WTC11 (cell line): ENCODE measurements at regions not wholly inside any gene's neighbourhood (a gene's known extent, or its start where the extent isn't known, plus 50 kb on each side); places are given as distances from the start of the nearest gene placed in this dataset.
A peak's percentile ranks its signal among the peaks of the same experiment; 100 is the strongest.

Experiments
- ATAC-seq: fragments of 200-7000 bp; cut with Tn5 transposase; 2 replicates; pipeline ENCODE4 v1.10.0; 2021; ENCODE audit warnings: mild to moderate bottlenecking, moderate library complexity
- CTCF ChIA-PET: fragments of 300-600 bp; sonication (Branson Sonifier 250); formaldehyde crosslinking; loops from one replicate; lab custom pipeline; 2021; ENCODE audit warnings: antibody characterized with exemption; lab: Charles Lee
- POLR2A ChIA-PET: fragments of 350-600 bp; sonication (Branson Sonifier 250); formaldehyde crosslinking; loops from one replicate; lab custom pipeline; 2021; ENCODE audit warnings: antibody characterized with exemption; lab: Charles Lee
- DNase-seq: peaks from one replicate; pipeline ENCODE4 v3.0.0; 2021; ENCODE audit warnings: low spot score
- H3K27ac Mint-ChIP-seq: 2 replicates; pipeline ENCODE4 v1.8.0; 2021; ENCODE audit warnings: mixed read lengths
- H3K27me3 Mint-ChIP-seq: 2 replicates; pipeline ENCODE4 v1.8.0; 2021; ENCODE audit warnings: low read depth, mild to moderate bottlenecking, moderate library complexity, mixed read lengths
- H3K36me3 Mint-ChIP-seq: 2 replicates; pipeline ENCODE4 v1.8.0; 2021; ENCODE audit warnings: mixed read lengths
- H3K4me1 Mint-ChIP-seq: 2 replicates; pipeline ENCODE4 v1.8.0; 2022; ENCODE audit warnings: mixed read lengths
- H3K4me3 Mint-ChIP-seq: 2 replicates; pipeline ENCODE4 v1.8.0; 2021; ENCODE audit warnings: mild to moderate bottlenecking, moderate library complexity, mixed read lengths
- H3K9me3 Mint-ChIP-seq: 2 replicates; pipeline ENCODE4 v1.8.0; 2021; ENCODE audit warnings: mixed read lengths
- EMX1 ChIP-seq: fragments of 250-450 bp; sonication (Bioruptor Pico); IDR thresholded peaks from 2 replicates; pipeline ENCODE4 v1.8.0; 2021; ENCODE audit warnings: mild to moderate bottlenecking
- IRF2 ChIP-seq: sonication (generic); formaldehyde crosslinking; IDR thresholded peaks from 2 replicates; pipeline ENCODE4 v1.8.0; 2022; ENCODE audit warnings: low read depth, missing genetic modification reagents, borderline replicate concordance
- JUN ChIP-seq: sonication (generic); formaldehyde crosslinking; IDR thresholded peaks from 2 replicates; pipeline ENCODE4 v1.8.0; 2023; ENCODE audit warnings: mild to moderate bottlenecking, missing genetic modification reagents
- NFATC4 ChIP-seq: fragments of 250-450 bp; sonication (Bioruptor Pico); IDR thresholded peaks from 2 replicates; pipeline ENCODE4 v1.9.0; 2021; ENCODE audit warnings: mild to moderate bottlenecking
- NFE2L1 ChIP-seq: sonication (generic); formaldehyde crosslinking; IDR thresholded peaks from 2 replicates; pipeline ENCODE4 v1.8.1; 2023; ENCODE audit warnings: missing genetic modification reagents
- SOX15 ChIP-seq: fragments of 250-450 bp; sonication (Bioruptor Pico); IDR thresholded peaks from 2 replicates; pipeline ENCODE4 v1.9.0; 2021; ENCODE audit warnings: mild to moderate bottlenecking
- TEAD4 ChIP-seq: sonication (generic); formaldehyde crosslinking; IDR thresholded peaks from 2 replicates; pipeline ENCODE4 v1.8.0; 2022; ENCODE audit warnings: mild to moderate bottlenecking, missing genetic modification reagents
- ZNF138 ChIP-seq: sonication (generic); formaldehyde crosslinking; conservative IDR thresholded peaks from 2 replicates; pipeline ENCODE4 v1.8.1; 2022; ENCODE audit warnings: mild to moderate bottlenecking, moderate library complexity, missing genetic modification reagents
- ZNF396 ChIP-seq: fragments of 250-450 bp; sonication (Bioruptor Pico); IDR thresholded peaks from 2 replicates; pipeline ENCODE4 v1.8.0; 2021; ENCODE audit warnings: mild to moderate bottlenecking, moderate library complexity, borderline replicate concordance
- ZNF423 ChIP-seq: fragments of 250-450 bp; sonication (Bioruptor Pico); IDR thresholded peaks from 2 replicates; pipeline ENCODE4 v2.1.2; 2022; ENCODE audit warnings: mild to moderate bottlenecking, moderate library complexity
- TF ChIP-seq, protein P1 (sequence below): sonication (generic); formaldehyde crosslinking; IDR thresholded peaks from 2 replicates; pipeline ENCODE4 v1.8.1; 2022; ENCODE audit warnings: low read depth, mild to moderate bottlenecking, moderate library complexity, missing genetic modification reagents, borderline replicate concordance
- TF ChIP-seq, protein P2 (sequence below): fragments of 250-450 bp; sonication (Bioruptor Pico); IDR thresholded peaks from 2 replicates; pipeline ENCODE4 v1.9.0; 2021; ENCODE audit warnings: moderate library complexity, mild to moderate bottlenecking, inconsistent platforms, borderline replicate concordance
- TF ChIP-seq, protein P3 (sequence below): sonication (generic); formaldehyde crosslinking; IDR thresholded peaks from 2 replicates; pipeline ENCODE4 v1.8.0; 2022; ENCODE audit warnings: mild to moderate bottlenecking, missing genetic modification reagents
- TF ChIP-seq, protein P4 (sequence below): sonication (generic); formaldehyde crosslinking; IDR thresholded peaks from 2 replicates; pipeline ENCODE4 v1.8.1; 2023; ENCODE audit warnings: mild to moderate bottlenecking, missing genetic modification reagents
- TF ChIP-seq, protein P5 (sequence below): sonication (generic); formaldehyde crosslinking; IDR thresholded peaks from 2 replicates; pipeline ENCODE4 v1.8.1; 2022; ENCODE audit warnings: low read depth, missing genetic modification reagents, borderline replicate concordance
- TF ChIP-seq, protein P6 (sequence below): sonication (generic); formaldehyde crosslinking; IDR thresholded peaks from 2 replicates; pipeline ENCODE4 v1.8.1; 2023; ENCODE audit warnings: mild to moderate bottlenecking, missing genetic modification reagents, moderate library complexity
- TF ChIP-seq, protein P7 (sequence below): sonication (generic); formaldehyde crosslinking; IDR thresholded peaks from 2 replicates; pipeline ENCODE4 v1.8.0; 2023; ENCODE audit warnings: mild to moderate bottlenecking, missing genetic modification reagents
- TF ChIP-seq, protein P8 (sequence below): fragments of 200-600 bp; IDR thresholded peaks from 2 replicates; pipeline ENCODE4 v1.8.0; 2022; ENCODE audit warnings: antibody characterized with exemption
- TF ChIP-seq, protein P9 (sequence below): sonication (generic); formaldehyde crosslinking; conservative IDR thresholded peaks from 2 replicates; pipeline ENCODE4 v1.8.1; 2022; ENCODE audit warnings: mild to moderate bottlenecking, missing genetic modification reagents
- TF ChIP-seq, protein P10 (sequence below): sonication (generic); formaldehyde crosslinking; IDR thresholded peaks from 2 replicates; pipeline ENCODE4 v1.8.1; 2023; ENCODE audit warnings: mild to moderate bottlenecking, missing genetic modification reagents, borderline replicate concordance

DNA sequence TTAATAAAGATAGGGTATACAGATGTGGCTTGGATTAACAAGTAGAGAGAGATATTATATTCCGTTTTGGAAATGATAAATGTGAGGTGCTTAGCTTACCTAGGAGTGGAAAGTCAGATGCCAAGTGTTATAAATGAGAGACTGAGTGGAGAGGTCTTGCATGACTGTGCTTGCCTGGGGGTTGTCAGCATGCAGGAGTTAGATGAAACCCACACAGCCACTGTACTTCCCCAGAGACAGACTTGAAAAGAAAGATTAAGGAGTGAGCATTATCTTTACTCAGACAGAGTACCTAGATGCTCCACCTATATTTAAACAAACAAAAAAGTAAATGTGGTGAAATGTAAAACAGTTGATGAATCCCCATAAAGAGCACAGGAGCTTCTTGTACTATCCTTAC lies 482.7 kb downstream of the RIT2 start (continued):
- TF ChIP-seq, protein P1, sequence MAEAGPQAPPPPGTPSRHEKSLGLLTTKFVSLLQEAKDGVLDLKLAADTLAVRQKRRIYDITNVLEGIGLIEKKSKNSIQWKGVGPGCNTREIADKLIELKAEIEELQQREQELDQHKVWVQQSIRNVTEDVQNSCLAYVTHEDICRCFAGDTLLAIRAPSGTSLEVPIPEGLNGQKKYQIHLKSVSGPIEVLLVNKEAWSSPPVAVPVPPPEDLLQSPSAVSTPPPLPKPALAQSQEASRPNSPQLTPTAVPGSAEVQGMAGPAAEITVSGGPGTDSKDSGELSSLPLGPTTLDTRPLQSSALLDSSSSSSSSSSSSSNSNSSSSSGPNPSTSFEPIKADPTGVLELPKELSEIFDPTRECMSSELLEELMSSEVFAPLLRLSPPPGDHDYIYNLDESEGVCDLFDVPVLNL (CRISPR knock-in tag): no peak
- TF ChIP-seq IRF2 (CRISPR knock-in tag) (no peak), SOX15 (CRISPR knock-in tag) (no peak), JUN (CRISPR knock-in tag) (no peak), ZNF138 (CRISPR knock-in tag) (no peak), ZNF396 (CRISPR knock-in tag) (no peak), EMX1 (CRISPR knock-in tag) (no peak)
- TF ChIP-seq, protein P2, sequence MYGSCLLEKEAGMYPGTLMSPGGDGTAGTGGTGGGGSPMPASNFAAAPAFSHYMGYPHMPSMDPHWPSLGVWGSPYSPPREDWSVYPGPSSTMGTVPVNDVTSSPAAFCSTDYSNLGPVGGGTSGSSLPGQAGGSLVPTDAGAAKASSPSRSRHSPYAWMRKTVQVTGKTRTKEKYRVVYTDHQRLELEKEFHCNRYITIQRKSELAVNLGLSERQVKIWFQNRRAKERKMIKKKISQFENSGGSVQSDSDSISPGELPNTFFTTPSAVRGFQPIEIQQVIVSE: no peak
- TF ChIP-seq, protein P3, sequence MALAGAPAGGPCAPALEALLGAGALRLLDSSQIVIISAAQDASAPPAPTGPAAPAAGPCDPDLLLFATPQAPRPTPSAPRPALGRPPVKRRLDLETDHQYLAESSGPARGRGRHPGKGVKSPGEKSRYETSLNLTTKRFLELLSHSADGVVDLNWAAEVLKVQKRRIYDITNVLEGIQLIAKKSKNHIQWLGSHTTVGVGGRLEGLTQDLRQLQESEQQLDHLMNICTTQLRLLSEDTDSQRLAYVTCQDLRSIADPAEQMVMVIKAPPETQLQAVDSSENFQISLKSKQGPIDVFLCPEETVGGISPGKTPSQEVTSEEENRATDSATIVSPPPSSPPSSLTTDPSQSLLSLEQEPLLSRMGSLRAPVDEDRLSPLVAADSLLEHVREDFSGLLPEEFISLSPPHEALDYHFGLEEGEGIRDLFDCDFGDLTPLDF (CRISPR knock-in tag): no peak
- TF ChIP-seq, protein P4, sequence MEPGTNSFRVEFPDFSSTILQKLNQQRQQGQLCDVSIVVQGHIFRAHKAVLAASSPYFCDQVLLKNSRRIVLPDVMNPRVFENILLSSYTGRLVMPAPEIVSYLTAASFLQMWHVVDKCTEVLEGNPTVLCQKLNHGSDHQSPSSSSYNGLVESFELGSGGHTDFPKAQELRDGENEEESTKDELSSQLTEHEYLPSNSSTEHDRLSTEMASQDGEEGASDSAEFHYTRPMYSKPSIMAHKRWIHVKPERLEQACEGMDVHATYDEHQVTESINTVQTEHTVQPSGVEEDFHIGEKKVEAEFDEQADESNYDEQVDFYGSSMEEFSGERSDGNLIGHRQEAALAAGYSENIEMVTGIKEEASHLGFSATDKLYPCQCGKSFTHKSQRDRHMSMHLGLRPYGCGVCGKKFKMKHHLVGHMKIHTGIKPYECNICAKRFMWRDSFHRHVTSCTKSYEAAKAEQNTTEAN (CRISPR knock-in tag): no peak
- TF ChIP-seq, protein P5, sequence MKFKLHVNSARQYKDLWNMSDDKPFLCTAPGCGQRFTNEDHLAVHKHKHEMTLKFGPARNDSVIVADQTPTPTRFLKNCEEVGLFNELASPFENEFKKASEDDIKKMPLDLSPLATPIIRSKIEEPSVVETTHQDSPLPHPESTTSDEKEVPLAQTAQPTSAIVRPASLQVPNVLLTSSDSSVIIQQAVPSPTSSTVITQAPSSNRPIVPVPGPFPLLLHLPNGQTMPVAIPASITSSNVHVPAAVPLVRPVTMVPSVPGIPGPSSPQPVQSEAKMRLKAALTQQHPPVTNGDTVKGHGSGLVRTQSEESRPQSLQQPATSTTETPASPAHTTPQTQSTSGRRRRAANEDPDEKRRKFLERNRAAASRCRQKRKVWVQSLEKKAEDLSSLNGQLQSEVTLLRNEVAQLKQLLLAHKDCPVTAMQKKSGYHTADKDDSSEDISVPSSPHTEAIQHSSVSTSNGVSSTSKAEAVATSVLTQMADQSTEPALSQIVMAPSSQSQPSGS (CRISPR knock-in tag): no peak
- TF ChIP-seq, protein P6, sequence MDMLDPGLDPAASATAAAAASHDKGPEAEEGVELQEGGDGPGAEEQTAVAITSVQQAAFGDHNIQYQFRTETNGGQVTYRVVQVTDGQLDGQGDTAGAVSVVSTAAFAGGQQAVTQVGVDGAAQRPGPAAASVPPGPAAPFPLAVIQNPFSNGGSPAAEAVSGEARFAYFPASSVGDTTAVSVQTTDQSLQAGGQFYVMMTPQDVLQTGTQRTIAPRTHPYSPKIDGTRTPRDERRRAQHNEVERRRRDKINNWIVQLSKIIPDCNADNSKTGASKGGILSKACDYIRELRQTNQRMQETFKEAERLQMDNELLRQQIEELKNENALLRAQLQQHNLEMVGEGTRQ (CRISPR knock-in tag): no peak

DNA sequence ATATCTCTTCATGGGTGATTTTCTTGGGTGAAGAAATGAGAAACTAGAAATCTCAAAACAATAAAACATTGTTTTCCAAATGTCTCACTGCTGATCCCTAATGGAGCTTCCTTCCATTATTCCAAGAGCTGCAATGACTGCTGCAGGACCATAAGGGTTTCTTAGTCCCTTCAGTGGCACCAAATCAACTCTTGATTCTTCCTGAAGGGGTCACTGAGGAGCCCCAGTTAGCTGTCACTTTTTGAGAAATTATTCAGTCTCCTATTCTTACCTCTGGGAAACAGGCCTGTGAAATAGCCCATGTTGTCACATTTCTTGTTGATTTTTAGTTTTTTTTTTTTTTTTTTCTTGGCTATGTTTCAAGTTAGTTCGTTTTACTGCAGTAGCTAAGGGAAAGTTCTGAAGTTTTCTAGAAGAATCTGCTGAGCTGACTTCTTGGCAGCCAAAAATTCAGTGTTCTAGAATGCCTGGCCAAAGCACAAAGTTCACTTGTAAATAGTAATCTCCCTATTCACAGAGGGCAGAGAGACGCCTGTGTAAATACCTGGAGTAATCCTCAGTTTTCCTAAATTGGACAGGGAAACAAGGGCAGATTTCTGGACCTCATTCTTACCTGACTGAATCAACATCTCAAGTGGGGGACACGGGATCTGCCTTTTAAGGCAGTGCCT lies 480.0 kb downstream of the RIT2 start:
- CTCF ChIA-PET: interaction anchor here (0.7 to 1.3 kb wide), 10 partner anchors 10 to 636 kb away, joined by 3 to 7 read pairs (median 3); no protein-coding TSS in a partner anchor
- no peaks in the 10 kb centered on the region for H3K36me3 Mint-ChIP-seq
- POLR2A ChIA-PET: interaction anchor here (0.7 kb wide), 1 partner anchor 19 kb away, joined by 5 read pairs; no protein-coding TSS in a partner anchor
- ATAC-seq (peak; percentile 96), DNase-seq (peak; percentile 13)
- no peak overlapping the region for H3K4me3 Mint-ChIP-seq
- H3K27ac Mint-ChIP-seq: no peak overlapping the region
- H3K4me1 Mint-ChIP-seq: peaks cover 26% of the 10 kb centered on the region
- H3K9me3 Mint-ChIP-seq: peaks cover 4% of the 10 kb centered on the region; the same call in 1 of the 2 replicates
- no peaks in the 10 kb centered on the region for H3K27me3 Mint-ChIP-seq
- TF ChIP-seq, protein P7, sequence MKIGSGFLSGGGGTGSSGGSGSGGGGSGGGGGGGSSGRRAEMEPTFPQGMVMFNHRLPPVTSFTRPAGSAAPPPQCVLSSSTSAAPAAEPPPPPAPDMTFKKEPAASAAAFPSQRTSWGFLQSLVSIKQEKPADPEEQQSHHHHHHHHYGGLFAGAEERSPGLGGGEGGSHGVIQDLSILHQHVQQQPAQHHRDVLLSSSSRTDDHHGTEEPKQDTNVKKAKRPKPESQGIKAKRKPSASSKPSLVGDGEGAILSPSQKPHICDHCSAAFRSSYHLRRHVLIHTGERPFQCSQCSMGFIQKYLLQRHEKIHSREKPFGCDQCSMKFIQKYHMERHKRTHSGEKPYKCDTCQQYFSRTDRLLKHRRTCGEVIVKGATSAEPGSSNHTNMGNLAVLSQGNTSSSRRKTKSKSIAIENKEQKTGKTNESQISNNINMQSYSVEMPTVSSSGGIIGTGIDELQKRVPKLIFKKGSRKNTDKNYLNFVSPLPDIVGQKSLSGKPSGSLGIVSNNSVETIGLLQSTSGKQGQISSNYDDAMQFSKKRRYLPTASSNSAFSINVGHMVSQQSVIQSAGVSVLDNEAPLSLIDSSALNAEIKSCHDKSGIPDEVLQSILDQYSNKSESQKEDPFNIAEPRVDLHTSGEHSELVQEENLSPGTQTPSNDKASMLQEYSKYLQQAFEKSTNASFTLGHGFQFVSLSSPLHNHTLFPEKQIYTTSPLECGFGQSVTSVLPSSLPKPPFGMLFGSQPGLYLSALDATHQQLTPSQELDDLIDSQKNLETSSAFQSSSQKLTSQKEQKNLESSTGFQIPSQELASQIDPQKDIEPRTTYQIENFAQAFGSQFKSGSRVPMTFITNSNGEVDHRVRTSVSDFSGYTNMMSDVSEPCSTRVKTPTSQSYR: no peak
- TF ChIP-seq ZNF423 (CRISPR knock-in tag) (no peak), TEAD4 (CRISPR knock-in tag) (no peak), NFATC4 (no peak), NFE2L1 (no peak)
- TF ChIP-seq, protein P8, sequence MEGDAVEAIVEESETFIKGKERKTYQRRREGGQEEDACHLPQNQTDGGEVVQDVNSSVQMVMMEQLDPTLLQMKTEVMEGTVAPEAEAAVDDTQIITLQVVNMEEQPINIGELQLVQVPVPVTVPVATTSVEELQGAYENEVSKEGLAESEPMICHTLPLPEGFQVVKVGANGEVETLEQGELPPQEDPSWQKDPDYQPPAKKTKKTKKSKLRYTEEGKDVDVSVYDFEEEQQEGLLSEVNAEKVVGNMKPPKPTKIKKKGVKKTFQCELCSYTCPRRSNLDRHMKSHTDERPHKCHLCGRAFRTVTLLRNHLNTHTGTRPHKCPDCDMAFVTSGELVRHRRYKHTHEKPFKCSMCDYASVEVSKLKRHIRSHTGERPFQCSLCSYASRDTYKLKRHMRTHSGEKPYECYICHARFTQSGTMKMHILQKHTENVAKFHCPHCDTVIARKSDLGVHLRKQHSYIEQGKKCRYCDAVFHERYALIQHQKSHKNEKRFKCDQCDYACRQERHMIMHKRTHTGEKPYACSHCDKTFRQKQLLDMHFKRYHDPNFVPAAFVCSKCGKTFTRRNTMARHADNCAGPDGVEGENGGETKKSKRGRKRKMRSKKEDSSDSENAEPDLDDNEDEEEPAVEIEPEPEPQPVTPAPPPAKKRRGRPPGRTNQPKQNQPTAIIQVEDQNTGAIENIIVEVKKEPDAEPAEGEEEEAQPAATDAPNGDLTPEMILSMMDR: no peak
- TF ChIP-seq, protein P9, sequence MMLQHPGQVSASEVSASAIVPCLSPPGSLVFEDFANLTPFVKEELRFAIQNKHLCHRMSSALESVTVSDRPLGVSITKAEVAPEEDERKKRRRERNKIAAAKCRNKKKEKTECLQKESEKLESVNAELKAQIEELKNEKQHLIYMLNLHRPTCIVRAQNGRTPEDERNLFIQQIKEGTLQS: no peak
- TF ChIP-seq, protein P10, sequence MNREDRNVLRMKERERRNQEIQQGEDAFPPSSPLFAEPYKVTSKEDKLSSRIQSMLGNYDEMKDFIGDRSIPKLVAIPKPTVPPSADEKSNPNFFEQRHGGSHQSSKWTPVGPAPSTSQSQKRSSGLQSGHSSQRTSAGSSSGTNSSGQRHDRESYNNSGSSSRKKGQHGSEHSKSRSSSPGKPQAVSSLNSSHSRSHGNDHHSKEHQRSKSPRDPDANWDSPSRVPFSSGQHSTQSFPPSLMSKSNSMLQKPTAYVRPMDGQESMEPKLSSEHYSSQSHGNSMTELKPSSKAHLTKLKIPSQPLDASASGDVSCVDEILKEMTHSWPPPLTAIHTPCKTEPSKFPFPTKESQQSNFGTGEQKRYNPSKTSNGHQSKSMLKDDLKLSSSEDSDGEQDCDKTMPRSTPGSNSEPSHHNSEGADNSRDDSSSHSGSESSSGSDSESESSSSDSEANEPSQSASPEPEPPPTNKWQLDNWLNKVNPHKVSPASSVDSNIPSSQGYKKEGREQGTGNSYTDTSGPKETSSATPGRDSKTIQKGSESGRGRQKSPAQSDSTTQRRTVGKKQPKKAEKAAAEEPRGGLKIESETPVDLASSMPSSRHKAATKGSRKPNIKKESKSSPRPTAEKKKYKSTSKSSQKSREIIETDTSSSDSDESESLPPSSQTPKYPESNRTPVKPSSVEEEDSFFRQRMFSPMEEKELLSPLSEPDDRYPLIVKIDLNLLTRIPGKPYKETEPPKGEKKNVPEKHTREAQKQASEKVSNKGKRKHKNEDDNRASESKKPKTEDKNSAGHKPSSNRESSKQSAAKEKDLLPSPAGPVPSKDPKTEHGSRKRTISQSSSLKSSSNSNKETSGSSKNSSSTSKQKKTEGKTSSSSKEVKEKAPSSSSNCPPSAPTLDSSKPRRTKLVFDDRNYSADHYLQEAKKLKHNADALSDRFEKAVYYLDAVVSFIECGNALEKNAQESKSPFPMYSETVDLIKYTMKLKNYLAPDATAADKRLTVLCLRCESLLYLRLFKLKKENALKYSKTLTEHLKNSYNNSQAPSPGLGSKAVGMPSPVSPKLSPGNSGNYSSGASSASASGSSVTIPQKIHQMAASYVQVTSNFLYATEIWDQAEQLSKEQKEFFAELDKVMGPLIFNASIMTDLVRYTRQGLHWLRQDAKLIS (CRISPR knock-in tag): no peak
